GM19372 (cell line): ENCODE measurements at regions not wholly inside any gene's neighbourhood (a gene's known extent, or its start where the extent isn't known, plus 50 kb on each side); places are given as distances from the start of the nearest gene placed in this dataset.

Experiments
- ATAC-seq: cut with Tn5 transposase; IDR thresholded peaks from one replicate; pipeline ENCODE4 v1.9.1; 2021; ENCODE audit warnings: mild to moderate bottlenecking, low read depth, moderate library complexity; ENCODE audit not compliant: unreplicated experiment

- ATAC-seq, result no peak
Measured at GRCh38 chr9:129478961-129479630, 141.8 kb downstream of the C9orf50 start.

- ATAC-seq, result no peak
Measured at GRCh38 chr9:129478461-129478860, 142.4 kb downstream of the C9orf50 start.

- ATAC-seq, result no peak
Measured at GRCh38 chr9:129476821-129477611, 143.9 kb downstream of the C9orf50 start.

- ATAC-seq, result no peak
Measured at GRCh38 chr9:129474740-129475404, 146.0 kb downstream of the C9orf50 start.

- no peak for ATAC-seq
Measured at GRCh38 chr9:129473523-129474244, 147.2 kb downstream of the C9orf50 start.

GRCh38 chr9:129472651-129473102, 148.2 kb downstream of the C9orf50 start:
- no peak for ATAC-seq

- no peak for ATAC-seq
Measured at GRCh38 chr9:129471201-129472019, 149.5 kb downstream of the C9orf50 start.

- ATAC-seq, result no peak
Measured at GRCh38 chr9:129469988-129470316, 150.9 kb downstream of the C9orf50 start.

- ATAC-seq, result no peak
Measured at GRCh38 chr9:129469188-129469987, 151.5 kb downstream of the C9orf50 start.

- no peak for ATAC-seq
Measured at GRCh38 chr9:129467739-129468666, 152.9 kb downstream of the C9orf50 start.

- ATAC-seq, result no peak
Measured at GRCh38 chr9:129467004-129467588, 153.8 kb downstream of the C9orf50 start.

GRCh38 chr9:129465834-129466535, 154.9 kb downstream of the C9orf50 start:
- no peak for ATAC-seq

GRCh38 chr9:129464972-129465833, 155.7 kb downstream of the C9orf50 start:
- ATAC-seq, result no peak

GRCh38 chr9:129463994-129464393, 156.9 kb downstream of the C9orf50 start:
- no peak for ATAC-seq

- ATAC-seq, result no peak
Measured at GRCh38 chr9:129463477-129463876, 157.4 kb downstream of the C9orf50 start.

- ATAC-seq, result no peak
Measured at GRCh38 chr9:129462360-129462759, 158.5 kb downstream of the C9orf50 start.
